Ovary (tissue), 7 donors: ENCODE measurements at regions not wholly inside any gene's neighbourhood (a gene's known extent, or its start where the extent isn't known, plus 50 kb on each side); places are given as distances from the start of the nearest gene placed in this dataset.

Source experiments
- DNase-seq, 5 donors: peaks; one replicate each; pipeline ENCODE4 v3.0.0-alpha.2; 2019 to 2020
- H3K27ac ChIP-seq, 2 donors: fragments of 200-600 bp; one replicate each; pipeline versions ENCODE4 v1.5.1 to v1.8.0; 2019 to 2022
- H3K27me3 ChIP-seq: fragments of 200-600 bp; one replicate; pipeline ENCODE4 v1.8.0; 2022
- H3K36me3 ChIP-seq: fragments of 200-600 bp; sonication (generic); one replicate; pipeline ENCODE4 v1.5.1; 2019
- H3K4me1 ChIP-seq: one replicate; pipeline ENCODE4 v1.8.1; 2013; ENCODE audit warnings: mild to moderate bottlenecking, moderate library complexity; ENCODE audit not compliant: insufficient read depth
- H3K4me3 ChIP-seq: fragments of 200-600 bp; sonication (generic); one replicate; pipeline ENCODE4 v1.5.1; 2017
- H3K9me3 ChIP-seq, 2 donors: fragments of 200-600 bp in 1 of 2; sonication (generic) in 1 of 2; one replicate each; pipeline versions ENCODE4 v1.5.1 to v1.8.1; 2013 to 2019; ENCODE audit warnings: mild to moderate bottlenecking in 1 of 2, moderate library complexity in 1 of 2
- CTCF ChIP-seq, 3 donors: fragments of 450-650 bp in 2 of 3; fragments of 200-600 bp in 1 of 3; IDR thresholded peaks; one replicate each; pipeline versions ENCODE4 v1.5.1 to v1.8.0; 2016 to 2022; ENCODE audit warnings: antibody characterized with exemption in 3 of 3, mild to moderate bottlenecking in 1 of 3
- EP300 ChIP-seq: sonication (generic); formaldehyde crosslinking; IDR thresholded peaks from one replicate; pipeline ENCODE4 v1.6.1; 2017; ENCODE audit warnings: antibody characterized with exemption
- POLR2A ChIP-seq: fragments of 450-650 bp; IDR thresholded peaks from one replicate; pipeline ENCODE4 v1.6.1; 2017; ENCODE audit warnings: antibody characterized with exemption, mild to moderate bottlenecking, moderate library complexity
- WGBS, 3 donors: extraction: QIAGEN DNeasy Blood & Tissue Kit in 1 of 3; methylation state at CpG; one replicate each; pipeline versions ENCODE4 v1.1.5 to v1.1.7; 2013 to 2017; 5-methylcytosine and 5-hydroxymethylcytosine counted together
- intact Hi-C, 4 donors: fragments of 100-400 bp; cut with DNase I; formaldehyde crosslinking; loops; one replicate each; pipeline versions ENCODE4 v1.11.0 to v1.15.1; 2022 to 2023
- donor health status: DM: no; HTN: no; CAD: no; lungs with moderate emphysema.
- donor health status: DM: no; HTN: no; CAD: no.
- donor health status: Bipolar disorder and iron deficiency.
- donor health status: DM: no; HTN: no; CAD: no.
- donor health status: DM: yes; HTN: yes; CAD: no.

GRCh38 chr4:53783208-53783859, 192.0 kb upstream of the LNX1 start:
- Histone ChIP-seq H3K4me1 (peaks cover 8% of the 10 kb centered on the region), H3K27me3 (no peaks in the 10 kb centered on the region), H3K4me3 (no peak overlapping the region), H3K36me3 (no peaks in the 10 kb centered on the region), H3K9me3 (no peaks in the 10 kb centered on the region), H3K27ac (no peak overlapping the region)
- intact Hi-C loops, result loop anchor here in 1 of 4 donors (10.0 kb wide), 1 partner anchor 769 kb away; no protein-coding TSS in a partner anchor
- TF ChIP-seq EP300, result no peak
- no peak for TF ChIP-seq CTCF (IDR thresholded peaks at IDR 0.05)
- TF ChIP-seq POLR2A, result no peak
- WGBS, 3 donors, result 47 to 83% (median 68%) methylated on average over 1 of the region's 1 CpG
- no peak for DNase-seq

- TF ChIP-seq EP300 (no peak), CTCF (IDR thresholded peaks at IDR 0.05) (no peak), POLR2A (no peak)
- Histone ChIP-seq H3K27me3 (no peaks in the 10 kb centered on the region), H3K9me3 (no peaks in the 10 kb centered on the region), H3K4me1 (peaks cover 8% of the 10 kb centered on the region), H3K27ac (no peak overlapping the region), H3K36me3 (no peaks in the 10 kb centered on the region), H3K4me3 (no peak overlapping the region)
- intact Hi-C loops, result loop anchor here in 1 of 4 donors (10.0 kb wide), 1 partner anchor 768 kb away; no protein-coding TSS in a partner anchor
- no peak for DNase-seq
- WGBS, 3 donors, result 43 to 58% (median 48%) methylated on average over 2 of the region's 2 CpGs
Measured at GRCh38 chr4:53782458-53782845, 191.2 kb upstream of the LNX1 start.

GRCh38 chr4:53781629-53782457, 190.6 kb upstream of the LNX1 start:
- H3K4me3 ChIP-seq, result no peak overlapping the region
- H3K27me3 ChIP-seq, result no peaks in the 10 kb centered on the region
- peaks cover 8% of the 10 kb centered on the region for H3K4me1 ChIP-seq
- WGBS, 3 donors, result 40 to 56% (median 53%) methylated on average over 10 of the region's 10 CpGs
- intact Hi-C loops, result loop anchor here in 1 of 4 donors (10.0 kb wide), 1 partner anchor 767 kb away; no protein-coding TSS in a partner anchor
- H3K36me3 ChIP-seq, result no peaks in the 10 kb centered on the region
- no peaks in the 10 kb centered on the region for H3K9me3 ChIP-seq
- TF ChIP-seq POLR2A (no peak), EP300 (no peak), CTCF (IDR thresholded peaks at IDR 0.05) (no peak)
- no peak for DNase-seq
- H3K27ac ChIP-seq, result no peak overlapping the region

- Histone ChIP-seq H3K4me1 (peaks cover 3% of the 10 kb centered on the region), H3K27me3 (no peaks in the 10 kb centered on the region), H3K9me3 (no peaks in the 10 kb centered on the region), H3K4me3 (no peak overlapping the region), H3K27ac (no peak overlapping the region), H3K36me3 (no peaks in the 10 kb centered on the region)
- intact Hi-C loops, result loop anchor here in 1 of 4 donors (10.0 kb wide), 1 partner anchor 766 kb away; no protein-coding TSS in a partner anchor
- no peak for TF ChIP-seq POLR2A
- TF ChIP-seq EP300, result no peak
- TF ChIP-seq CTCF (IDR thresholded peaks at IDR 0.05), result no peak
- no peak for DNase-seq
- 91 to 95% (median 93%) methylated on average over 4 of the region's 4 CpGs for WGBS, 3 donors
Measured at GRCh38 chr4:53780736-53781400, 189.6 kb upstream of the LNX1 start.
